Stimulated activated effector memory CD8-positive, alpha-beta T cell treated with anti-CD3 and anti-CD28 coated beads, Interleukin-12 subunit alpha, Interleukin-12 subunit beta, amount 100 ng/mL, for 72 hours (primary cell): ENCODE measurements at regions not wholly inside any gene's neighbourhood (a gene's known extent, or its start where the extent isn't known, plus 50 kb on each side); places are given as distances from the start of the nearest gene placed in this dataset.

Experiments
- ATAC-seq: fragments of 150-1000 bp; cut with Tn5 transposase; 2 replicates; pipeline ENCODE4 v1.10.0; 2021
- DNase-seq, 2 donors: peaks; one replicate each; pipeline ENCODE4 v3.0.0; 2021 to 2022; ENCODE audit warnings: low spot score in 2 of 2
- H3K27ac Mint-ChIP-seq: one replicate; pipeline ENCODE4 v1.8.0; 2022; ENCODE audit warnings: mild to moderate bottlenecking, mixed read lengths
- H3K36me3 Mint-ChIP-seq: one replicate; pipeline ENCODE4 v1.8.0; 2022; ENCODE audit warnings: mild to moderate bottlenecking, mixed read lengths
- H3K4me1 Mint-ChIP-seq: one replicate; pipeline ENCODE4 v1.8.0; 2022; ENCODE audit warnings: mixed read lengths
- H3K4me3 Mint-ChIP-seq: one replicate; pipeline ENCODE4 v1.8.0; 2022; ENCODE audit warnings: mild to moderate bottlenecking, mixed read lengths
- H3K9me3 Mint-ChIP-seq: one replicate; pipeline ENCODE4 v1.8.0; 2022; ENCODE audit warnings: mixed read lengths

DNA sequence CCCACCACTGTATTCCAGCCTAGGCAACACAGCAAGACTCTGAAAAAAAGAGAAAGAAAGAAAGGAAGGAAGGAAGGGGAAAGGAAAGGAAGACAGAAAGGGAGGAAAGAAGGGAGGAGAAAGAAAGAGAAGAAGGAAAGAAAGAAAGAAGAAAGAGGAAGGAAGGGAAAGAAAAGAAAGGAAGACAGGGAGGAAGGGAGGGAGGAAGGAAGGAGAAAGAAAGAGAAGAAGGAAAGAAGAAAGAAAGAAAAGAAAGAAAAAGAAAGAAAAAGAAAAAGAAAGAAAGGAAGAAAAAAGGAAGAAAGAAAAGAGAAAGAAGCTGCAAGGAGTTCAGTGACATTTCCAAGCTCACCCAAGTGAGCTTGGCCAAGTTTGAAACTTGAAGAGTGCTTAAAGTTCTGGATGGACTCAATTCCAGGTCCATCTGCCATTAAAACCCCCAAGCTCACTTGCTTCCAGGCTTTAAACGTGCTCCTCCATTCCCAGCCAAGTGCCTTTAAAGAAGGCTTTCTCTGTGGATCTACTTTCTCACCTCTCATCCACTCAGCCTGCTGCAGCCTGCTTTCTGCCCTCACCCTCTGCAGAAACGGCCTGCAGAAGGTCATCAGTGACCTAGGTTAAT is 101.5 kb downstream of the VCPKMT start:
- no peak for DNase-seq
- Mint-ChIP-seq H3K9me3 (peaks cover 3% of the 10 kb centered on the region), H3K36me3 (peaks cover 71% of the 10 kb centered on the region), H3K4me3 (no peak overlapping the region), H3K27ac (peak overlapping the region; percentile 12), H3K4me1 (peaks cover 46% of the 10 kb centered on the region)
- ATAC-seq = no peak

DNA sequence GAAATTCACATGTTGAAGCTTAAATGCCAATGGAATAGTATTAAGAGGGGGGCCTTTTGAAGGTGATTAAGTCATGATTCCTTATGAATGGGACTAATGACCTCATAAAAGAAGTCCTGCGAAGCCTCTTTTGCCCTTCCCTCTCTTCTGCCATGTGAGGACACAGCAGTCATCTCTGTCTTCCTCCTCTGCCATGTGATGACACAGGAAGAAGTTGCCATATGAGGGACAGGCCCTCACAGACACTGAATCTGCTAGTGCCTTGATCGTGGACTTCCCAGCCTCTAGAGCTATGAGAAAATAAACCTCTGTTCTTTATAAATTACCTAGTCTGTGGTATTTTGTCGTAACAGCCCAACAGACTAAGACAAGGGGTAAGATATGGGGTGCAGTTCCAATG is 100.7 kb downstream of the VCPKMT start:
- ATAC-seq = peak; percentile 28
- H3K9me3 Mint-ChIP-seq = peaks cover 4% of the 10 kb centered on the region
- DNase-seq = no peak
- peak overlapping the region; percentile 12 for H3K27ac Mint-ChIP-seq
- peaks cover 50% of the 10 kb centered on the region for H3K4me1 Mint-ChIP-seq
- peaks cover 71% of the 10 kb centered on the region for H3K36me3 Mint-ChIP-seq
- no peak overlapping the region for H3K4me3 Mint-ChIP-seq

DNA sequence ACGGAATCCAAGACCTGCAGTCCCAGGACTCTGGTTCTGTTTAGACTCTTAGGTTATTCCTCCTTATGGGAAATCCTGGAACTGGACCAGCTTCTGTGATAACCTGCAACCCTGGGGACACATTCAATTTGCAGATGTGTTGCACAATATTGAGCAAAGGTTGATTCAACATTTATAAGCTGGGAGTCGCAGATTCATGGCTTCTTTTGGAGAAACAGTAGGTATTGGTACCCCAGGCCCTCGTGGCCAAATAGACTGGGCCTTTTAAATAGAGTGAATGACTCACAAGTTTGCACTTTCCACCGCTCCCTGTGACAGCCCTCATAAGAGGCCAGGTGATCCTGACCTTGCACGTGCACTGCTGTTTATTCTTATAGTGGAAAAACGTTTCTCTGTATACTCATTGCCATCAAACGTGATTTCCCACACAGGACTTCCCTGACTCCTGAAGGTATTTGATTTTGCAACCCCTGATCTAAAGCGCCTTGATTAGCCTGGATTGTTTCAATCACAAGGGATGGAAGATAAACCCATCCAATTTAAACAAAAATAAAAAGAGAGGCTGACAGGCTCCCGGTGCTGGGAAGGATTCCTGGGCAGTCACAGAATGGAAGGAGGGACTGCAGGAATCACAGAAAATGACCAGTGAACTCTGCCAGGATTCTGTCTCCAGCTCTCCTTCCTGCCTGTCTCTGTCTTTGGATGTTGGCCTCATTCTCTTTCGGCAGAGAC is 98.0 kb downstream of the VCPKMT start:
- Mint-ChIP-seq H3K4me3 (no peak overlapping the region), H3K27ac (no peak overlapping the region)

DNA sequence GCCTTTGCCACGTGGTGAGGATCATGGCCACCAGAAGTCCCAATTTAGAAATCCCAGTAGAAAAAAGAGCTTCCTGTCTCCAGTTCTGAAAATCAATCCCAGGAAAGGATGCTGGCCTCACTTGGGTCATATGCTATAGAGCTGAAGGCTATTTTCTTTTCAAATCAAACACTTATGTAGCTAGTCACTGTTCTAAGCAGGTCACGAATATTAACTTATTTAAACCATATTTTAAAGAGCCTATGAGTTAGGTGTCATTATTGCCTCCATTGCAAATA is 97.5 kb downstream of the VCPKMT start:
- Mint-ChIP-seq H3K27ac (no peak overlapping the region), H3K4me1 (peaks cover 59% of the 10 kb centered on the region), H3K9me3 (peaks cover 8% of the 10 kb centered on the region), H3K36me3 (peaks cover 66% of the 10 kb centered on the region), H3K4me3 (no peak overlapping the region)
- DNase-seq = no peak
- no peak for ATAC-seq

More for the DNA sequence above, 98.0 kb downstream of the VCPKMT start:
- Mint-ChIP-seq H3K36me3 (peaks cover 66% of the 10 kb centered on the region), H3K9me3 (peaks cover 8% of the 10 kb centered on the region), H3K4me1 (peaks cover 57% of the 10 kb centered on the region)
- no peak for DNase-seq
- no peak for ATAC-seq

DNA sequence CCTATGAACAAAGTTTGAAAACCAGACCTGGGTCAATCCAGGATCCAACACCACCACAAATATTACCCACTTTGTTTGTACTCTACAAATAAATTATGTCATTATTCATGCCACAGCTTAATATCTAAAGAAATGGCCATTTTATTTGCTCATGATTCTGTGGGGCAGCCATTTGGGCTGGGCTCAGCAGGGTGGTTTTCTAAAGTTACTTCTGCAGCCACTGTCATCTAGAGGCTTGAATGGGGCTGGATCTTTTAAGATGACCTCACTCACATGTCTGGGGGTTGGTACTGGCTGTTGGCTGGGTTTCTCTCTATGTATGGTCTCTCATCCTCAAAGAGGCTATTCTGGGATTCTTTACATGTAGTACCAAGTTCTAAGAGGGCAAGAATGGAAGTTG is 96.2 kb downstream of the VCPKMT start:
- H3K9me3 Mint-ChIP-seq = peaks cover 8% of the 10 kb centered on the region
- H3K4me1 Mint-ChIP-seq = peaks cover 50% of the 10 kb centered on the region
- no peak overlapping the region for H3K27ac Mint-ChIP-seq
- no peak overlapping the region for H3K4me3 Mint-ChIP-seq
- ATAC-seq (no peak), DNase-seq (no peak)
- peaks cover 62% of the 10 kb centered on the region for H3K36me3 Mint-ChIP-seq

DNA sequence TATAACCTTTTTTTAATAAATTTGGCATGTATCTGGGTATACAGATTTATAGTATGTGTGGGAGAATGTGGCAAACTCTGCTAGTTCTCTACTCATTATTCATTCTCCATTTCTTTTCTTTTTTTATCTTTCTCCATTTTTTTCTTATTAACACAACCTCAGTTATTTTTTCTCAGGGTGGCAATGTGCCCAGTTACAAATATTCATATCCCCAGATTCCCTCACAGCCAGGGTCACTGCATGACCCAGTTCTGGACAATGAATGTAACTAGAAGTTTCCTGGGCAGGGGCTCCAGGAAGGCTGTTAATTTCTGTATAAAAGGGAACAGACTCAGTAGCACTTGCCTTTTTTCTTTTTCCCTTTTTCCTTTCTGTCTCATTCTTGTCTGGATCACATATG is 95.6 kb downstream of the VCPKMT start:
- H3K4me3 Mint-ChIP-seq = peak overlapping the region; percentile 41
- peaks cover 50% of the 10 kb centered on the region for H3K4me1 Mint-ChIP-seq
- H3K36me3 Mint-ChIP-seq = peaks cover 68% of the 10 kb centered on the region
- peaks cover 13% of the 10 kb centered on the region for H3K9me3 Mint-ChIP-seq
- no peak for DNase-seq
- peak overlapping the region; percentile 34 for H3K27ac Mint-ChIP-seq
- ATAC-seq = no peak

DNA sequence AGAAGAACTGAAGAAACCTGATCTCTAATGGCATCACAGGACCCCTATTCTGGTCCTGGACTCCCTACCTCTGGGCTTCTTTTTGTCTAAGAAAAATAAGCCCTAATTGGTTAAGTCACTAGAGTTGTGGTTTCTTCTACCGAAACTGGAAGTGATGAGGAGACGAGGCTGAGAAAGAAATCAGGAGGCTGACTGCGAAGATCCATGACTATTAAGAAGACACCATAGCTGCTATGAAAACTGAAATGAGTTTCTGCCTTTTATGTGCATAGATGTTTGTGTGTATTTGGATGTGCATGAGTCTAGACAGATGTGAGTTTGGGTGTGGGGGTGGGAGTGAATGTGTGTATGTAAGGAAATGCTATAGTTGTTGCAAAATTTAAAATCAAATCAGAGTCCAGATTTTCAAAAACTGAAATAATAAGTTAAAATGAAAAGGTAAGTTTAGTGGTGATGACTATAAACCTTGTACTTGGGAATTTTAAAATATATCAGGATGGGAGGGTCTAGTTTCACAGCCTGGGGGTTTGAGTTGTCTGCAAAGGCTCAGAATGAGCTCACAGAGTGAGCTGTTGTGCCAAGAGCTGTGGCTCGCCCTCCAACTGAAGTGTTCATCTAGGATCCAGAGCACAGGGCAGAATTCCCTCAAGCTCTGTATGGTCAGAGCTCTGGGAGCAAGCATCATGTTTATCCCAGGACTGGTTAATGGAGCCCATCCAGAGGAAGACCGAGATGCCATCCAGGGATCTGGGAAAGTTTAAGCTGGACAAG is 94.9 kb downstream of the VCPKMT start:
- H3K27ac Mint-ChIP-seq = peak overlapping the region; percentile 34
- DNase-seq = no peak
- ATAC-seq = peak; percentile 69
- H3K4me3 Mint-ChIP-seq = peak overlapping the region; percentile 41
- H3K4me1 Mint-ChIP-seq = peaks cover 45% of the 10 kb centered on the region
- peaks cover 14% of the 10 kb centered on the region for H3K9me3 Mint-ChIP-seq
- H3K36me3 Mint-ChIP-seq = peaks cover 74% of the 10 kb centered on the region

DNA sequence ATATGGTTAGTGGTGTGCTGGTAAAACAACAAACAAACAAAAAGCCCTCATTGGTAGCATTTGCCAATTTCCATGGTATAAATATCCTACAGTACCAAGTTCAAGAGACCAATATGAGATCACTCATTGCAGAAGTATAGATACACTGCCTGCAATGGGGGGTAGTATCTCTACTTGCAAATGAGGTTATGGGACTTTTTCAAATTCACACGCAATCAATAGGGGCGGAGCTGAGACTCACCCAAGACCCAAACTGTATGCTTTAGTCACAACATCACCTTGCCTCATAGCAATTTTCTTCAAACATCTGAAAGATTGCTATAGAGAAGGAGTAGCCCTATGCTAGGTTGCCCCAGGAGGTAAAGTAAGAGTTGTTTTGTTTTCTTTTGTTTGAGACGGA is 93.7 kb downstream of the VCPKMT start:
- H3K9me3 Mint-ChIP-seq = peaks cover 14% of the 10 kb centered on the region
- DNase-seq (no peak), ATAC-seq (peak; percentile 75)
- H3K36me3 Mint-ChIP-seq = peaks cover 63% of the 10 kb centered on the region
- H3K4me3 Mint-ChIP-seq = no peak overlapping the region
- no peak overlapping the region for H3K27ac Mint-ChIP-seq
- H3K4me1 Mint-ChIP-seq = peaks cover 48% of the 10 kb centered on the region

DNA sequence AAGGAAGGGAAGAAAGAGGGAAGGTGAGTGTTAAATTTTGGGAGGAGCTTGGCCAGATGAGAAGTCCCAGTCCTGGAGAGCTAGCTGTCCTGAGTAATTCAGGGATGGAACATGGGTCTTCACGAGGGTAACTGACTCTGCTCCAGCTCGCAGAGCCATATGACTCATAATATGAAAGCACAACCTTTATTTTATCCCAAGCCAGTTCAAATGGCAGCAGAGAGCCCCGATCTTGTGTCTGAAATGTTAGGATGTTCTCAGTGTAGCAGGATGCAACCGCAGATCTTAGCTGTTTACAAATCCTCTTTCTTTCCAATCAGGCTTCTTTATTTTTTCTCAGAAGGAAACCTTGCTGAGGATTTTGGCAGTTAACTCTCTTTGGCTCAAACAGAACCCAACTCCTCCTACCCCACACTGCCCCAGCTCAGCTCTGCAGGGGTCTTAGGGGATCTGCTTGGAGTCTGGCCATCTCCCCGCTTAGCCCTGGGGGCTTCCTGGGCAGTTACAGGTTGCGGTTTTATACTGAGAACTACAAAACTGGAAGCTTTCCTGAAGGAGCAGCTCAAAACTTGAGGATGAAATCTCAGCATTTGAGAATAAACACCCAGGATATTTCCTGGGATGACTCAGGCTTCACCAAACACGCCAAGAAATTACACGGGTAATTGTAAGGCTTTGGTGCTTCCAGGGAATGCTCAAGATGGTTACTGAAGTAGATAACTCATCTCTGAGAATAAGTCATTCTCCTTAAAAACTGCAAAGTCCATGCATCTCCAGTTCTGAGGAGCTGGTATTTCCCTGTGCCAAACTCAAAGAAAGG is 92.5 kb downstream of the VCPKMT start:
- DNase-seq (no peak), ATAC-seq (no peak)
- Mint-ChIP-seq H3K4me1 (peaks cover 59% of the 10 kb centered on the region), H3K4me3 (no peak overlapping the region), H3K27ac (no peak overlapping the region), H3K9me3 (peaks cover 14% of the 10 kb centered on the region), H3K36me3 (peaks cover 69% of the 10 kb centered on the region)

DNA sequence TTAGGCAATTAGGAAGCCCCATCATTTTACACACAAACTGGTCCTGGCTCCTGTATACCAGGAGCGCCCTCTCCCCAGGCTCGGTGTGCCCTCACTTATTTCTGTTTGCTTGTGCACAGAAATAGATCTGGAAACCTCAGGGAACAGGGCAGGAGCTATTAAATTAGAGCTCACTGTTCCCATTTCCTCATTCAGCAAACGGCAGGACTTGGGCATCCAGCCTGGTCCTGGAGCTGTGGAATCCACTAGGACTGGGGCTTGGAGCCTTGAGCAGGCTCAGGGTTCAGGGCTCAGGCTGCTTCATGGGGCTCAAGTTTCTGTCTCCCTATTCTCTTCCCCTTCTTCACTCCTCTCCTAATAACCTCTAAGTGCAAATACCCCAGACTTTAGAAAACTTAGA is 91.3 kb downstream of the VCPKMT start:
- H3K9me3 Mint-ChIP-seq = peaks cover 10% of the 10 kb centered on the region
- no peak overlapping the region for H3K4me3 Mint-ChIP-seq
- H3K27ac Mint-ChIP-seq = peak overlapping the region; percentile 77
- no peak for ATAC-seq
- DNase-seq = no peak
- H3K36me3 Mint-ChIP-seq = peaks cover 72% of the 10 kb centered on the region
- H3K4me1 Mint-ChIP-seq = peaks cover 58% of the 10 kb centered on the region

DNA sequence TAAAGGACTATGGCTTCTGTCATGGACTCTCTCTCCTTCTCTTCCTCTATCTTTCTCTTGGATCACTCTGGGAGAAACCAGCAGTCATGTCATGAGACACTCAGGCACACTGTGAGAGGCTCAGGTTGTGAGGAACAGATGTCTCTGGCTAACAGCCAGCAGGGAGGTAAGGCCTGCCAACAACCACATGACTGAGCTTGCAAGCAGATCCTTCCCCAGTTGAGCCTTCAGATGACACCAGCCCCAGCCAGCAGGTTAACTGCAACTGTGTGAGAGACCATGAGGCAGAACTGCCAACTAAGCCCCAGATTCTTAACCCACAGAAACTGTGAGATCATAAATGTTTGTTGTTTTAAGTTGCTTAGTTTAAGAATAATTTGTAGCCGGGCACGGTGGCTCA is 90.6 kb downstream of the VCPKMT start:
- Mint-ChIP-seq H3K9me3 (peaks cover 9% of the 10 kb centered on the region), H3K4me3 (no peak overlapping the region), H3K27ac (peak overlapping the region; percentile 77), H3K4me1 (peaks cover 56% of the 10 kb centered on the region), H3K36me3 (peaks cover 72% of the 10 kb centered on the region)
- DNase-seq = no peak
- ATAC-seq = peak; percentile 55

DNA sequence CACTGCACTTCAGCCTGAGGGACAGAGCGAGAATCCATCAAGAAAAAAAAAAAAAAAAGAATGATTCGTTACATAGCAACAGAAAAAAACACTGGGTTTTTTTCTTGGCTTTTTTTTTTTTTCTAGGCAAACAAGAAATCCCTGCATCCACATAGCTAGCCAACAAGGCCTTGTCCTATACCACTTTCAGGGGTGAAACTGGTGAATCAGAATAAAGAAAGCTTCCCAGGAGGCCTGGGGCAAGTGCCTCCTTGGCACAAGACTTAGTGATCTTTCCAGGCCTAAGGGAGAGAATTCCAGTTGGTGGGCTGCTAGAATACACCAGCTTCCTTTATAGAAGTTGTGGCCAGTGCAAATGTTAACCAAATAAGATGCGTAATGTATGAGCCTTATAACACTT is 90.0 kb downstream of the VCPKMT start:
- peaks cover 72% of the 10 kb centered on the region for H3K36me3 Mint-ChIP-seq
- H3K4me3 Mint-ChIP-seq = no peak overlapping the region
- H3K9me3 Mint-ChIP-seq = peaks cover 10% of the 10 kb centered on the region
- H3K4me1 Mint-ChIP-seq = peaks cover 56% of the 10 kb centered on the region
- no peak overlapping the region for H3K27ac Mint-ChIP-seq
- ATAC-seq (no peak), DNase-seq (no peak)

DNA sequence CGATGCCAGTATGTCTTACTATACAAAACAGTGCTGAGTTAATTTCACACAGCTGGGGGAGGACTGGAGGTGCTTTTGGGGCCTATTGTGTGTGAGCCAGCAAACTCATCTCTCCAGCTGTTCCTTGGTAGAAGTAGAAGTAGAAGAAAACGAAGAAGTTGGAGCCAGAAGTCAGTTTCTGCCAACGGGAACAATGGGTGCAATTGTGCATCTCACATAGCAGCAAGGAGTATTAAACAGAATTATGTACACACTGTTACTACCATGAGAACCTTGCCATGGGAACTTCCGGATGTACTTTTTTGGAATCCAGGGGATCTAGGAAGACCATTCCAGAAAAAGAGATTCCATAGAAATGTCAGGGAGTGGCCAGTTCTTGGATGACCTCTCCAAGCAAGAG is 88.6 kb downstream of the VCPKMT start:
- Mint-ChIP-seq H3K36me3 (peaks cover 77% of the 10 kb centered on the region), H3K27ac (peak overlapping the region; percentile 71), H3K4me1 (peaks cover 62% of the 10 kb centered on the region), H3K9me3 (peaks cover 10% of the 10 kb centered on the region), H3K4me3 (no peak overlapping the region)
- DNase-seq = no peak
- no peak for ATAC-seq

DNA sequence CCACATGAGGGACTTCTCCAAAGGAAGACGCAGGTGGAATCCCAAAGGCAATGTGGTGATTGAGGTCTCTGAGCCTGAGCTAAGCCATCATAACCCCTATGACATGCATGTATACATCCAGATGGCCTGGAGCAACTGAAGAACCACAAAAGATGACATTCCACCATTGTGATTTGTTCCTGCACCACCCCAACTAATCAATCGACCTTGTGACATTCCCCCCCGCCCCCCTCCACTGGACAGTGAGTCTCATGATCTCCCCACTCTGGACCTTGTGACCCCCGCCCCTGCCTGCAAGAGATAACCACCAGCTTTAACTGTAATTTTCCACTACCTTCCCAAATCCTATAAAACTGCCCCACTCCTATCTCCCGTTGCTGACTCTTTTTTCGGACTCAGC is 87.9 kb downstream of the VCPKMT start:
- H3K4me1 Mint-ChIP-seq = peaks cover 59% of the 10 kb centered on the region
- peaks cover 75% of the 10 kb centered on the region for H3K36me3 Mint-ChIP-seq
- ATAC-seq = no peak
- peaks cover 10% of the 10 kb centered on the region for H3K9me3 Mint-ChIP-seq
- H3K4me3 Mint-ChIP-seq = no peak overlapping the region
- H3K27ac Mint-ChIP-seq = peak overlapping the region; percentile 73
- DNase-seq = no peak

DNA sequence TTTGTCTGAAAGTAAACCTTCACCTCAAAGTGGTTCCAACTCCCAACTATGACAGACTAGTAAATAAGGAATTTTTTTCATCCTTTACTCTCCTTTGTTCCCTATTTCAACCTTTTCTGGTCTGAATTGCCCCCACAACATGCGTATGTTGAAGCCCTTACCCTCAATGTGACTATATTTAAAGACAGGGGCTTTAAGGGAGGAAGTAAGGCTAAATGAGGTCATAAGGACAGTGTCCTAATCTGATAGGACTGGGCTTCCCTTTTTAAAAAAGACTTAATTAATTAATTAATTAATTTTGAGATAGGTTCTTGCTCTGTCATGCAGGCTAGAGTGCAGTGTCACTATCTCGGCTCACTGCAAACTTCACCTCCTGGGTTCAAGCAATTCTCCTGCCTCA is 86.3 kb downstream of the VCPKMT start:
- no peak for DNase-seq
- Mint-ChIP-seq H3K4me3 (no peak overlapping the region), H3K4me1 (peaks cover 62% of the 10 kb centered on the region), H3K27ac (no peak overlapping the region), H3K9me3 (peaks cover 10% of the 10 kb centered on the region), H3K36me3 (peaks cover 78% of the 10 kb centered on the region)
- ATAC-seq = no peak
